Stimulated activated CD4-positive, alpha-beta T cell treated with anti-CD3 and anti-CD28 coated beads, TNF-alpha, amount 100 ng/mL, for 48 hours (primary cell): ENCODE measurements at regions not wholly inside any gene's neighbourhood (a gene's known extent, or its start where the extent isn't known, plus 50 kb on each side); places are given as distances from the start of the nearest gene placed in this dataset.

ENCODE experiments used
- DNase-seq, 3 donors: peaks; one replicate each; pipeline ENCODE4 v3.0.0-alpha.2; 2020; ENCODE audit warnings: low read depth in 3 of 3

- no peak for DNase-seq
These were observed 86.7 kb upstream of the PRKAR2B start for GRCh38 chr7:106957766-106958165.

GRCh38 chr7:106959753-106960152 lies 84.8 kb upstream of the PRKAR2B start:
- peak in 1 of 3 donors; percentile 1 for DNase-seq

GRCh38 chr7:106962751-106963150 lies 81.8 kb upstream of the PRKAR2B start:
- no peak for DNase-seq

GRCh38 chr7:106964466-106964865 lies 80.0 kb upstream of the PRKAR2B start:
- DNase-seq: no peak

- no peak for DNase-seq
These were observed 79.4 kb upstream of the PRKAR2B start for GRCh38 chr7:106965108-106965507.

- no peak for DNase-seq
These were observed 78.4 kb upstream of the PRKAR2B start for GRCh38 chr7:106966121-106966520.

GRCh38 chr7:106968160-106968559 lies 76.3 kb upstream of the PRKAR2B start:
- DNase-seq: no peak

GRCh38 chr7:106978425-106979420 lies 65.8 kb upstream of the PRKAR2B start:
- no peak for DNase-seq

- no peak for DNase-seq
These were observed 64.8 kb upstream of the PRKAR2B start for GRCh38 chr7:106979551-106980357.

GRCh38 chr7:106980358-106980685 lies 64.2 kb upstream of the PRKAR2B start:
- no peak for DNase-seq

GRCh38 chr7:106982415-106982814 lies 62.1 kb upstream of the PRKAR2B start:
- DNase-seq: no peak

GRCh38 chr7:106984034-106984433 lies 60.5 kb upstream of the PRKAR2B start:
- DNase-seq: no peak

GRCh38 chr7:106986450-106986977 lies 58.0 kb upstream of the PRKAR2B start:
- DNase-seq: no peak

GRCh38 chr7:106987777-106988176 lies 56.7 kb upstream of the PRKAR2B start:
- DNase-seq: no peak

GRCh38 chr7:106992511-106992910 lies 52.0 kb upstream of the PRKAR2B start:
- no peak for DNase-seq
